Fibroblast of lung (primary cell): ENCODE measurements at regions not wholly inside any gene's neighbourhood (a gene's known extent, or its start where the extent isn't known, plus 50 kb on each side); places are given as distances from the start of the nearest gene placed in this dataset.

Experiments used
- EZH2 ChIP-seq: IDR thresholded peaks from 2 replicates; pipeline ENCODE4 v1.5.1; 2012; ENCODE audit warnings: low read length, control low read depth, mild to moderate bottlenecking; ENCODE audit errors: missing control alignments
- TF ChIP-seq, protein P1 (sequence below), 2 donors: IDR thresholded peaks in 1 of 2; conservative IDR thresholded peaks in 1 of 2; 1 replicate in 1 of 2; 2 replicates in 1 of 2; pipeline ENCODE4 v1.5.1; 2011 to 2012; ENCODE audit warnings: low read length in 2 of 2, control low read depth in 1 of 2, inconsistent platforms in 1 of 2, low read depth in 1 of 2, mild to moderate bottlenecking in 1 of 2

GRCh38 chr13:107846642-107847041 is 368.7 kb downstream of the LIG4 start:
- TF ChIP-seq, protein P1, sequence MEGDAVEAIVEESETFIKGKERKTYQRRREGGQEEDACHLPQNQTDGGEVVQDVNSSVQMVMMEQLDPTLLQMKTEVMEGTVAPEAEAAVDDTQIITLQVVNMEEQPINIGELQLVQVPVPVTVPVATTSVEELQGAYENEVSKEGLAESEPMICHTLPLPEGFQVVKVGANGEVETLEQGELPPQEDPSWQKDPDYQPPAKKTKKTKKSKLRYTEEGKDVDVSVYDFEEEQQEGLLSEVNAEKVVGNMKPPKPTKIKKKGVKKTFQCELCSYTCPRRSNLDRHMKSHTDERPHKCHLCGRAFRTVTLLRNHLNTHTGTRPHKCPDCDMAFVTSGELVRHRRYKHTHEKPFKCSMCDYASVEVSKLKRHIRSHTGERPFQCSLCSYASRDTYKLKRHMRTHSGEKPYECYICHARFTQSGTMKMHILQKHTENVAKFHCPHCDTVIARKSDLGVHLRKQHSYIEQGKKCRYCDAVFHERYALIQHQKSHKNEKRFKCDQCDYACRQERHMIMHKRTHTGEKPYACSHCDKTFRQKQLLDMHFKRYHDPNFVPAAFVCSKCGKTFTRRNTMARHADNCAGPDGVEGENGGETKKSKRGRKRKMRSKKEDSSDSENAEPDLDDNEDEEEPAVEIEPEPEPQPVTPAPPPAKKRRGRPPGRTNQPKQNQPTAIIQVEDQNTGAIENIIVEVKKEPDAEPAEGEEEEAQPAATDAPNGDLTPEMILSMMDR (conservative IDR thresholded peaks at IDR 0.05 in 1 of 2, IDR thresholded peaks at IDR 0.05 in 1 of 2; ENCODE audit: low read depth in 1 of 2, low read length in 2 of 2): no peak
- no peak for TF ChIP-seq EZH2
